ENCODE measurements at regions not wholly inside any gene's neighbourhood (a gene's known extent, or its start where the extent isn't known, plus 50 kb on each side); places are given as distances from the start of the nearest gene placed in this dataset.

DNA sequence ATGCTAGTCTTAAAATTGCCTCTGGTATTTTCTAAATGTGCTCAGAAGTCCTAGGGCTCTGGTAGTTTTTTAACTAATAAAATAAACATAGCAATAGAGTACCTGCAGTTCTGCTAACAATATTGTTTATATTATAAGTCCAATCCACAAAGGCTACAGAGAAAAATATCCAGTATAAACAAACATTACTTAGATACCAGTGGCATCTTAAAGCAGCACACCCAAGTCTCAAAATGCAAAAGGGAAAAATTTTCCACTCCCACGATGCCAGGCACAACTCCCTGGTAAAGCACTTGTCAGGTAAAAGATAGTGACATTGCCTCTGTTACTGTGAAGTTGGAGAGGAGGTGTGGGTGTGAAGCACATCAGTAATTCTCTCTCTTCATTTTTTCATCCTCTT lies 123.3 kb downstream of the OGFRL1 start (continued):
- TF ChIP-seq, protein P1, sequence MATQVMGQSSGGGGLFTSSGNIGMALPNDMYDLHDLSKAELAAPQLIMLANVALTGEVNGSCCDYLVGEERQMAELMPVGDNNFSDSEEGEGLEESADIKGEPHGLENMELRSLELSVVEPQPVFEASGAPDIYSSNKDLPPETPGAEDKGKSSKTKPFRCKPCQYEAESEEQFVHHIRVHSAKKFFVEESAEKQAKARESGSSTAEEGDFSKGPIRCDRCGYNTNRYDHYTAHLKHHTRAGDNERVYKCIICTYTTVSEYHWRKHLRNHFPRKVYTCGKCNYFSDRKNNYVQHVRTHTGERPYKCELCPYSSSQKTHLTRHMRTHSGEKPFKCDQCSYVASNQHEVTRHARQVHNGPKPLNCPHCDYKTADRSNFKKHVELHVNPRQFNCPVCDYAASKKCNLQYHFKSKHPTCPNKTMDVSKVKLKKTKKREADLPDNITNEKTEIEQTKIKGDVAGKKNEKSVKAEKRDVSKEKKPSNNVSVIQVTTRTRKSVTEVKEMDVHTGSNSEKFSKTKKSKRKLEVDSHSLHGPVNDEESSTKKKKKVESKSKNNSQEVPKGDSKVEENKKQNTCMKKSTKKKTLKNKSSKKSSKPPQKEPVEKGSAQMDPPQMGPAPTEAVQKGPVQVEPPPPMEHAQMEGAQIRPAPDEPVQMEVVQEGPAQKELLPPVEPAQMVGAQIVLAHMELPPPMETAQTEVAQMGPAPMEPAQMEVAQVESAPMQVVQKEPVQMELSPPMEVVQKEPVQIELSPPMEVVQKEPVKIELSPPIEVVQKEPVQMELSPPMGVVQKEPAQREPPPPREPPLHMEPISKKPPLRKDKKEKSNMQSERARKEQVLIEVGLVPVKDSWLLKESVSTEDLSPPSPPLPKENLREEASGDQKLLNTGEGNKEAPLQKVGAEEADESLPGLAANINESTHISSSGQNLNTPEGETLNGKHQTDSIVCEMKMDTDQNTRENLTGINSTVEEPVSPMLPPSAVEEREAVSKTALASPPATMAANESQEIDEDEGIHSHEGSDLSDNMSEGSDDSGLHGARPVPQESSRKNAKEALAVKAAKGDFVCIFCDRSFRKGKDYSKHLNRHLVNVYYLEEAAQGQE (IDR thresholded peaks at IDR 0.05), result no peak
- TF ChIP-seq SP1 (IDR thresholded peaks at IDR 0.05), result no peak
- TF ChIP-seq, protein P2, sequence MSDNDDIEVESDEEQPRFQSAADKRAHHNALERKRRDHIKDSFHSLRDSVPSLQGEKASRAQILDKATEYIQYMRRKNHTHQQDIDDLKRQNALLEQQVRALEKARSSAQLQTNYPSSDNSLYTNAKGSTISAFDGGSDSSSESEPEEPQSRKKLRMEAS (IDR thresholded peaks at IDR 0.05), result no peak
- no peak for TF ChIP-seq TAF1 (conservative IDR thresholded peaks at IDR 0.05)
- TF ChIP-seq HNF4A (conservative IDR thresholded peaks at IDR 0.05), result no peak

DNA sequence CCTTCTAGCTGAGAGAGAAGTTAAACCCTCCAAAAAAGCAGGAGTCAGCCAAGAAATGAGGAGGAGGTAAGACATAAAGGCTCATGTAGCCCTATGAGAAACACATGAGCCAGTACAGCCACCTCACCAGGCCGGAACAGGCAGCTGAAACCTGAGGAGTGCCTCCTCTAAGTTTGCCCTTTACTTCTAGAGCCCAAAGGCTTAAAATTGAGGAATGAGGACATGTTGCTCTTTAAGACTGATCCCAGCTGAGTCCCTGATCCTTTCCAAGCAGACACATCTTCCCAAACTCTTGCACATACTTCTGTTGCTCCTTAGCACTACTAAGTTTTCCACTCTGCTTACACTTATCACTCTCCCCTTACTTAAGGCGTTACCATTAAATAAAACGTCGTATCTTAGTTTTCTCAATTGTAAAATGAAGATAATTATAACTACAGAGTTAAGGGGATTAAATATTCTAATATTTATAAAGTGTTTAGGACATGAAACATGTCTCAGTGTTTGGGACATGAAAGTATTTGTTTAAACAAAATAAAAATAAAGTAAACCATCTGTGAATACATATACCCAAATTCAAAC lies 124.0 kb downstream of the OGFRL1 start:
- DNase-seq (ENCODE audit: low spot score), result no peak
- peak overlapping the region; percentile 43 to 50 for H3K27ac ChIP-seq (ENCODE audit: low read depth in 1 of 2, low read length in 2 of 2)

More for the DNA sequence above, 124.0 kb downstream of the OGFRL1 start:
- H3K9me3 ChIP-seq (ENCODE audit: control insufficient read depth in 4 of 4, low read length in 3 of 4), result no peaks in the 10 kb centered on the region
- no peaks in the 10 kb centered on the region for H3K27me3 ChIP-seq (ENCODE audit: control insufficient read depth in 4 of 4, insufficient read depth in 4 of 4, low read length in 3 of 4)
- peaks cover 0 to 10% (median 6%) of the 10 kb centered on the region in 4 donors for H3K36me3 ChIP-seq (ENCODE audit: control insufficient read depth in 4 of 4, insufficient read depth in 3 of 4, low read depth in 1 of 4, low read length in 3 of 4)
- H3K4me3 ChIP-seq (ENCODE audit: low read depth in 1 of 3, low read length in 3 of 3), result no peak overlapping the region
- peaks cover 7 to 31% (median 13%) of the 10 kb centered on the region in 4 donors for H3K4me1 ChIP-seq (ENCODE audit: control insufficient read depth in 4 of 4, insufficient read depth in 4 of 4, low read length in 3 of 4)
- 83% methylated on average over 4 of the region's 4 CpGs for WGBS
- H3K9ac ChIP-seq (ENCODE audit: low read depth in 1 of 2, low read length in 2 of 2), result peak overlapping the region in 1 of 2 donors; percentile 72
- TF ChIP-seq GABPA (IDR thresholded peaks at IDR 0.05 in 1 of 2, conservative IDR thresholded peaks at IDR 0.05 in 1 of 2) (no peak), FOXA1 (IDR thresholded peaks at IDR 0.05) (no peak), SP1 (IDR thresholded peaks at IDR 0.05) (no peak), HNF4G (IDR thresholded peaks at IDR 0.05) (no peak), JUND (IDR thresholded peaks at IDR 0.05) (no peak), FOXA2 (IDR thresholded peaks at IDR 0.05) (no peak), YY1 (IDR thresholded peaks at IDR 0.05) (no peak), TAF1 (conservative IDR thresholded peaks at IDR 0.05) (no peak), NR2F2 (IDR thresholded peaks at IDR 0.05) (no peak), HNF4A (conservative IDR thresholded peaks at IDR 0.05) (no peak), RXRA (IDR thresholded peaks at IDR 0.05) (no peak), EGR1 (IDR thresholded peaks at IDR 0.05; ENCODE audit: low read depth in 2 of 2) (no peak), RAD21 (IDR thresholded peaks at IDR 0.05) (no peak)
- TF ChIP-seq, protein P3, sequence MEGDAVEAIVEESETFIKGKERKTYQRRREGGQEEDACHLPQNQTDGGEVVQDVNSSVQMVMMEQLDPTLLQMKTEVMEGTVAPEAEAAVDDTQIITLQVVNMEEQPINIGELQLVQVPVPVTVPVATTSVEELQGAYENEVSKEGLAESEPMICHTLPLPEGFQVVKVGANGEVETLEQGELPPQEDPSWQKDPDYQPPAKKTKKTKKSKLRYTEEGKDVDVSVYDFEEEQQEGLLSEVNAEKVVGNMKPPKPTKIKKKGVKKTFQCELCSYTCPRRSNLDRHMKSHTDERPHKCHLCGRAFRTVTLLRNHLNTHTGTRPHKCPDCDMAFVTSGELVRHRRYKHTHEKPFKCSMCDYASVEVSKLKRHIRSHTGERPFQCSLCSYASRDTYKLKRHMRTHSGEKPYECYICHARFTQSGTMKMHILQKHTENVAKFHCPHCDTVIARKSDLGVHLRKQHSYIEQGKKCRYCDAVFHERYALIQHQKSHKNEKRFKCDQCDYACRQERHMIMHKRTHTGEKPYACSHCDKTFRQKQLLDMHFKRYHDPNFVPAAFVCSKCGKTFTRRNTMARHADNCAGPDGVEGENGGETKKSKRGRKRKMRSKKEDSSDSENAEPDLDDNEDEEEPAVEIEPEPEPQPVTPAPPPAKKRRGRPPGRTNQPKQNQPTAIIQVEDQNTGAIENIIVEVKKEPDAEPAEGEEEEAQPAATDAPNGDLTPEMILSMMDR (IDR thresholded peaks at IDR 0.05; ENCODE audit: low read depth, low read length, missing input control), result no peak
- TF ChIP-seq, protein P4, sequence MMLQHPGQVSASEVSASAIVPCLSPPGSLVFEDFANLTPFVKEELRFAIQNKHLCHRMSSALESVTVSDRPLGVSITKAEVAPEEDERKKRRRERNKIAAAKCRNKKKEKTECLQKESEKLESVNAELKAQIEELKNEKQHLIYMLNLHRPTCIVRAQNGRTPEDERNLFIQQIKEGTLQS (IDR thresholded peaks at IDR 0.05), result no peak
- TF ChIP-seq, protein P1 (IDR thresholded peaks at IDR 0.05), result no peak
- TF ChIP-seq, protein P5, sequence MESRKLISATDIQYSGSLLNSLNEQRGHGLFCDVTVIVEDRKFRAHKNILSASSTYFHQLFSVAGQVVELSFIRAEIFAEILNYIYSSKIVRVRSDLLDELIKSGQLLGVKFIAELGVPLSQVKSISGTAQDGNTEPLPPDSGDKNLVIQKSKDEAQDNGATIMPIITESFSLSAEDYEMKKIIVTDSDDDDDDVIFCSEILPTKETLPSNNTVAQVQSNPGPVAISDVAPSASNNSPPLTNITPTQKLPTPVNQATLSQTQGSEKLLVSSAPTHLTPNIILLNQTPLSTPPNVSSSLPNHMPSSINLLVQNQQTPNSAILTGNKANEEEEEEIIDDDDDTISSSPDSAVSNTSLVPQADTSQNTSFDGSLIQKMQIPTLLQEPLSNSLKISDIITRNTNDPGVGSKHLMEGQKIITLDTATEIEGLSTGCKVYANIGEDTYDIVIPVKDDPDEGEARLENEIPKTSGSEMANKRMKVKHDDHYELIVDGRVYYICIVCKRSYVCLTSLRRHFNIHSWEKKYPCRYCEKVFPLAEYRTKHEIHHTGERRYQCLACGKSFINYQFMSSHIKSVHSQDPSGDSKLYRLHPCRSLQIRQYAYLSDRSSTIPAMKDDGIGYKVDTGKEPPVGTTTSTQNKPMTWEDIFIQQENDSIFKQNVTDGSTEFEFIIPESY (IDR thresholded peaks at IDR 0.05), result no peak
- TF ChIP-seq, protein P2 (IDR thresholded peaks at IDR 0.05), result no peak

Measured in liver (tissue), 8 donors.